DOHH2 (cell line): ENCODE measurements at regions not wholly inside any gene's neighbourhood (a gene's known extent, or its start where the extent isn't known, plus 50 kb on each side); places are given as distances from the start of the nearest gene placed in this dataset.

Experiments used
- H3F3A ChIP-seq: fragments of 200-600 bp; sonication (generic), shearing (Covaris generic); 2 replicates; pipeline ENCODE4 v1.6.0; 2016; ENCODE audit warnings: antibody characterized with exemption, mild to moderate bottlenecking; ENCODE audit not compliant: control insufficient read depth, insufficient read depth
- H3K27ac ChIP-seq: fragments of 200-600 bp; sonication (generic); 2 replicates; pipeline ENCODE4 v1.5.1; 2014; ENCODE audit warnings: low read depth, mild to moderate bottlenecking, low read length, moderate library complexity
- H3K27me3 ChIP-seq: fragments of 200-600 bp; sonication (generic); 2 replicates; pipeline ENCODE4 v1.6.1; 2014; ENCODE audit warnings: mild to moderate bottlenecking, low read length, mixed read lengths; ENCODE audit not compliant: control insufficient read depth
- H3K36me3 ChIP-seq: fragments of 200-600 bp; sonication (generic); 2 replicates; pipeline ENCODE4 v1.6.1; 2014; ENCODE audit warnings: mild to moderate bottlenecking, low read length, moderate library complexity, mixed read lengths; ENCODE audit not compliant: control insufficient read depth
- H3K4me1 ChIP-seq: fragments of 200-600 bp; sonication (generic); 2 replicates; pipeline ENCODE4 v1.6.1; 2014; ENCODE audit warnings: mild to moderate bottlenecking, low read length, mixed read lengths; ENCODE audit not compliant: control insufficient read depth
- H3K4me2 ChIP-seq: fragments of 200-600 bp; sonication (generic); 2 replicates; pipeline ENCODE4 v1.6.0; 2014; ENCODE audit warnings: mild to moderate bottlenecking, low read length, moderate library complexity
- H3K4me3 ChIP-seq: fragments of 200-600 bp; sonication (generic); 2 replicates; pipeline ENCODE4 v1.5.1; 2014; ENCODE audit warnings: mild to moderate bottlenecking, low read length, mixed read lengths
- H3K79me2 ChIP-seq: fragments of 200-600 bp; sonication (generic); 2 replicates; pipeline ENCODE4 v1.6.1; 2014; ENCODE audit warnings: mild to moderate bottlenecking, low read length, mixed read lengths; ENCODE audit not compliant: control insufficient read depth
- H3K9me2 ChIP-seq: fragments of 200-600 bp; sonication (generic); replicated peaks from 2 replicates; pipeline ENCODE4 v1.6.1; 2014; ENCODE audit warnings: mild to moderate bottlenecking, low read length, mixed read lengths; ENCODE audit not compliant: control insufficient read depth
- H3K9me3 ChIP-seq: fragments of 200-600 bp; sonication (generic); 2 replicates; pipeline ENCODE4 v1.6.1; 2014; ENCODE audit warnings: antibody characterized with exemption, low read length, mixed read lengths; ENCODE audit not compliant: control insufficient read depth, insufficient read depth
- H4K20me1 ChIP-seq: fragments of 200-600 bp; sonication (generic); 2 replicates; pipeline ENCODE4 v1.6.0; 2014; ENCODE audit warnings: low read depth, mild to moderate bottlenecking, antibody characterized with exemption, low read length, moderate library complexity; ENCODE audit not compliant: control insufficient read depth, insufficient read depth
- CTCF ChIP-seq: fragments of 200-600 bp; sonication (generic); IDR thresholded peaks from one replicate; pipeline ENCODE4 v1.5.1; 2014; ENCODE audit warnings: antibody characterized with exemption, mild to moderate bottlenecking, low read depth, low read length; ENCODE audit not compliant: poor library complexity, severe bottlenecking
- EZH2phosphoT487 ChIP-seq: fragments of 200-600 bp; sonication (generic); IDR thresholded peaks from 2 replicates; pipeline ENCODE4 v1.6.1; 2017; ENCODE audit warnings: borderline replicate concordance, mild to moderate bottlenecking, antibody characterized with exemption, low read length, moderate library complexity, mixed read lengths

GRCh38 chr10:107579970-107580369, 415.5 kb upstream of the SORCS1 start:
- Histone ChIP-seq H3K9me2 (no peaks in the 10 kb centered on the region), H3K4me1 (no peaks in the 10 kb centered on the region), H3K27me3 (no peaks in the 10 kb centered on the region), H3K4me2 (no peak overlapping the region), H4K20me1 (no peaks in the 10 kb centered on the region), H3K27ac (no peak overlapping the region), H3K4me3 (no peak overlapping the region), H3K79me2 (no peaks in the 10 kb centered on the region), H3F3A (no peaks in the 10 kb centered on the region), H3K36me3 (no peaks in the 10 kb centered on the region), H3K9me3 (no peaks in the 10 kb centered on the region)
- TF ChIP-seq EZH2phosphoT487: no peak
- no peak for TF ChIP-seq CTCF

- no peaks in the 10 kb centered on the region for H3K4me1 ChIP-seq
- no peak overlapping the region for H3K4me3 ChIP-seq
- H3K9me3 ChIP-seq: no peaks in the 10 kb centered on the region
- TF ChIP-seq EZH2phosphoT487: no peak
- TF ChIP-seq CTCF: no peak
- no peaks in the 10 kb centered on the region for H3K36me3 ChIP-seq
- no peaks in the 10 kb centered on the region for H4K20me1 ChIP-seq
- H3K27ac ChIP-seq: no peak overlapping the region
- H3F3A ChIP-seq: no peaks in the 10 kb centered on the region
- H3K27me3 ChIP-seq: no peaks in the 10 kb centered on the region
- H3K79me2 ChIP-seq: no peaks in the 10 kb centered on the region
- H3K4me2 ChIP-seq: no peak overlapping the region
- H3K9me2 ChIP-seq: no peaks in the 10 kb centered on the region
Observed at GRCh38 chr10:107577221-107577620, 412.7 kb upstream of the SORCS1 start.

- H3K27ac ChIP-seq: no peak overlapping the region
- no peak overlapping the region for H3K4me3 ChIP-seq
- TF ChIP-seq EZH2phosphoT487 (no peak), CTCF (no peak)
- H3K36me3 ChIP-seq: no peaks in the 10 kb centered on the region
- no peaks in the 10 kb centered on the region for H3F3A ChIP-seq
- H3K9me3 ChIP-seq: no peaks in the 10 kb centered on the region
- no peaks in the 10 kb centered on the region for H3K79me2 ChIP-seq
- H3K9me2 ChIP-seq: no peaks in the 10 kb centered on the region
- no peaks in the 10 kb centered on the region for H3K4me1 ChIP-seq
- no peaks in the 10 kb centered on the region for H4K20me1 ChIP-seq
- H3K27me3 ChIP-seq: no peaks in the 10 kb centered on the region
- no peak overlapping the region for H3K4me2 ChIP-seq
Observed at GRCh38 chr10:107576746-107577145, 412.2 kb upstream of the SORCS1 start.

- Histone ChIP-seq H3K27ac (no peak overlapping the region), H3F3A (no peaks in the 10 kb centered on the region)
Observed at GRCh38 chr10:107565014-107565413, 400.5 kb upstream of the SORCS1 start.

More at GRCh38 chr10:107565014-107565413, 400.5 kb upstream of the SORCS1 start:
- Histone ChIP-seq H3K9me2 (no peaks in the 10 kb centered on the region), H3K27me3 (no peaks in the 10 kb centered on the region), H3K4me1 (no peaks in the 10 kb centered on the region), H4K20me1 (no peaks in the 10 kb centered on the region), H3K4me3 (no peak overlapping the region), H3K9me3 (no peaks in the 10 kb centered on the region), H3K36me3 (no peaks in the 10 kb centered on the region), H3K4me2 (no peak overlapping the region), H3K79me2 (no peaks in the 10 kb centered on the region)
- TF ChIP-seq EZH2phosphoT487 (no peak), CTCF (no peak)
